NCI-H1436 treated with DMSO at 0.1 percent for 48 hours (cell line): ENCODE measurements at regions not wholly inside any gene's neighbourhood (a gene's known extent, or its start where the extent isn't known, plus 50 kb on each side); places are given as distances from the start of the nearest gene placed in this dataset.
"Not testable (repeated sequence)": the region's sequence is repeated elsewhere in the genome, so short reads cannot be mapped to it uniquely, and the experiment has no call there.

Experiments
- DNase-seq: peaks from one replicate; lab custom pipeline; 2025; lab: John Stamatoyannopoulos, UW

DNA sequence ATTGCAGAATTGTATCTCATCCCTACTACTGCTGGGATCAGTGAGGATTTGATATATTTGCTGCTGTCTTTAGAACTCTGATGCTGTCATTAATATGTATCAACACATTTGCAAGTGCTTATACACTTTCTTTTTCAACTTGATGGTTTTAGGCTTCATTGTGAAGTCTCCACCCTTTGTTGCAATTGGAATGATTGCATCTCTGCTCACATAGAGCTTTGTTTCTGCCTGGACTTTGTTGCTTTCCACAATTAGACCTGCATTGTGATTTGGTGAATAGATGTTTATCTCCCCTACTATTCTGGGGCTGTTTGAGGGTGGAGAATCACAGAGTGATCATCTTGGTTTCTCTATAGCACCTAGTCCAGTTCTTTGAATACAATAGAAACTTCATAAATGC, 666.7 kb downstream of the EPM2A start:
- DNase-seq: no peak

DNA sequence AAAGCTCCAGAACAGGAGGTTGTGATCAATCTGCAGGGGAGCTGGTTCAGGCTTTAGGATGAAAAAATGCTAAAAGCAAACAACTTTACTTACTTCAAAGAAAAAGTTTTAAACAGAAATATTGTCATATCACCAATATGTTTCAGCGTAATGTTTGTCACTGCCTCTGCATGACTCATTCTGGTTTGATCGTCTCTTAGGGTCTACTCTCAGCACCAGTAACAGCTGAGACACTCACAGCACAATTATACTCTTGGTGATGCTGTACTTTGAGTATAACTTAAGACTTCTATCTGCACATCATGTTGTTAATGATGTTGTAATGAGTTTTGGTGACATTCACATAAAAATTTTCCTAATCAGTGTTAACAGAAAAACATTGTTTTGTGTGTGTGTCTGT, 665.4 kb downstream of the EPM2A start:
- no peak for DNase-seq

DNA sequence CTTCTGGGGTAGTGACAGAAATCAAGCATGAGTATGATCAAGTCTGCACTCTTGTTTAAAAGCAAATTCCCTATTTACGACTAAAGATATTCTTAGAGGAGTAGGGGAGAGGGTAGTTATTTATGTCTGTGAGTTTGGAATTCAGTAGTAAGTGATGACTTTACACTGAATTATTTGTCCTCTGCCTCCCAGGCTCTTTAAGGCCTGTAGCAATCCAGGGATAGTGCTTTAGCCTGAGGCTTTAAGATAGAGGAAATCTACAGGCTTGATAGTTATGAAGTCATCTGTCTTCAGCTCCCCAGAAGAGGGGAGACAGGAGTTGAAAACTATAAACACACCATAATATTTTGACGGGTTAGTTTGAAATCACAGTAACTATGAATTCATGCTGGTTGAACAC, 664.5 kb downstream of the EPM2A start:
- DNase-seq: no peak

DNA sequence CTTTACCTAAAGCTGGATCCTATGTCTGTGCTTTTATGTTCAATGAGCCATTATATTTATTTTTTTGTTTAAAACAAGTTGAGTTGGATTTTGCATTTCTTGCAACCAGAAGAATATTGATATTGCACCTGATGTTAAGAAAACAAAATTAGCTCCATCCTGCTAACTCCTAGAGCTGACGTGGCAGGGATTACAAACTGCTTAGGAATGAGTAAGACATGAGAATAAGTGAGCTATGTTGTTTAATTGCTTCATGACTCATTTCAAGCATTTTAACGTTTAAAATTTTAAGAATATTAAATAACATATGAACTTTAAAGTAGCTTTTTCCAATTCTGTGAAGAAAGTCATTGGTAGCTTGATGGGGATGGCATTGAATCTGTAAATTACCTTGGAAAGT, 663.5 kb downstream of the EPM2A start:
- DNase-seq: no peak

DNA sequence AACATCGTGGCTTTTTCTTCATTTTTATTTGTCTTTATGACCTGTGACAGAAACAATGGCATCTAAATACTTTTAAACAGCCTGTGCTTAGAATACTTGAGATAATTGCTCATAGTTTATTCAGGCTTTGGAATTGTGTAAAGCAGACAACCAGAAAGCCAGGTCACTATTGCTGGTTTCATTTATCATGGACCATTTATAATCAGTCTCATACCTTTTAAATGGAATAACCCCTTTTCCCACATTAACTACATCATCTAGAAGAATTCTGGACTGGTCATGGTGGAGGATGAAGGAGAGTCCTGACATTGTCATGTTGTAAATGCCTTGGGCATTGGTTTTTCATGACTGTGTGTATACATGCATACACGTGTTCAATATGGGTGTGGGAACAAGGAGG, 661.5 kb downstream of the EPM2A start:
- no peak for DNase-seq

DNA sequence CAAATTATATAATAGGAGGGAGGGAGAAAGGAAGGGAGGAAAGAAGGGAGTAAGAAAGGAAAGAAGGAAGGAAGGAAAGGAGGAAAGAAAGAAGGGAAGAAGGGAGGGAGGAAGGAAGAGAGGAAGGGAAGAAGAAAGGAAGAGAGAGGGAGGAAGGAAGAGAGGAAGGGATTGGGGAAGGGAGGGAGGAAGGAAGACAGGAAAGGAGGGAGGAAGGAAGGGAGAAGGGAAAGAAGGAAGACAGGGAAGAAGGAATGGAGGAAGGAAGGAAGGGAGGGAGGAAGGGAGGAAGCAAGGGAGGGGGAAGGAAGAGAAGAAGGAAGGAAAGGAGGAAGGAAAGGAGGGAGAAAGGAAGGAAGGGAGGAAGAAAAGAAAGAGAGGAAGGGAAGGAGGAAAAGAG, 660.5 kb downstream of the EPM2A start:
- no peak for DNase-seq

DNA sequence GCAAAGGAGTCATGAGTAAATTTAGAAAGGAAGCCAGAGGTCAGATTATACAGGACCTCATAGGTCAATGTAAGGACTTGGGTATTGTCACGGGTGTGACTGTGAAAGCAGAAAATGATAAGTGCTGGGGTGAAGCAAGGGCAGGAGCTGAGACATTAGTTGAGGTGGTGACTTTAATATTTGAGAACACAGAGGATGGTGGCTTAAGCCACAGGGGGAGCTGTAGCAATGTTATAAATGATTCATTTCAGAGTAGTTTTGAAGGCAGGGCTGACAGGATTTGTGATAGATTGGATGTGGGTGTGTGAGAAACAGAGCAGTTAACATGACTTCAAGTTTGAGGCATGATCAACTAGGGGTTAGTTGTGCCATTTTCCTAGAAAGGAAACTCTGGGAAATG, 659.9 kb downstream of the EPM2A start:
- DNase-seq: no peak

DNA sequence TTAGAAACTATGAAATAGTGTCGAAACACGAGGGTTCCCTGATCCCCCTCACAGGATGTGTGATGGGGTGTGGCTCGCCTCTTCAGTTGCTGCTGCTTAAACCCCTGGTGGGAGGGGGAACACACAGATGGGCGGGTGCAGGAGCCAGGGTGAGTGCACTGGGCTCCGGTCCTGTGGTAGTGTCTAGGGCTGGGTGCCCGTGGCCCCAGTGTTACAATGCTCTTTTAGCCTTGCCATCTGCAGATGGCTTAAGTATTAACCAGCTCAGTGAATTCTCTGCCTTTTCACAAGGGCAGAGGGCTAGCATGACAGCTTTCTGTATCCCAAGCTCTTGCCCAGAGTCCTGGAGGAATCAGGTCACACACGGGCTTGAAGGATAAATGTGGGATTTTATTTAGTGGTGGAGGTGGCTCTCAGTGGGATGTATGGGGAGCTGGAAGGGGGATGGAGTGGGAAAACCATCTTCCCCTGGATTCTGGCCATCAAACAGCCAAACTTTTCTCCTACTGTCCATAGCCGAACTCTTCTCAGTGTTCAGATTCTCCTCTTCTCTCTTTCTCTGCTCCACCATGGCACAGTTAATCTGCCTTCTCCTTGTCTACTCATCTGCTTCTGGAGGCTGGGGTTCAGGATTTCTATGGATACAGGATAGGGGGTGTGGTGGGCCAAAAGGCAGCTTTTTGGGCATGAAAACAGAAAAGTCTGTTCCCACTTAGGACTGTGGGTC, 659.0 kb downstream of the EPM2A start:
- DNase-seq: no peak

DNA sequence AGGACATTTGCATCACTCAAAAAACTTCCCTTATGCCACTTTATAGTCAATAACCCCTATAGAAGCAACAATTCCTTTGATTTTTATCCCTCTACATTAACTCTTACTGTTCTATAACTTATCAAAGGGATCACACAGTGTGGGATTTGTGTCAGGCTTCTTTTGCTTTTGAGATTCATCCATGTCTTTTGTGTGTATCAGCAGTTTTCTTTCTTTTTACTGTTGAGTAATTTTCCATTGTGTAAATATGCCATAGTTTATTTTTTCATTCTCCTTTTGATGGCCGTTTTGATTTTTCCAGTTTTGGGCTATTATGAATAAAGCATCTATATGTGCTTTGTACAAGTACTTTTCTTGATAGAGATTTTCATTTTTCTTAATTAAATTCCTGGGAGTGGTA, 657.9 kb downstream of the EPM2A start:
- no peak for DNase-seq

DNA sequence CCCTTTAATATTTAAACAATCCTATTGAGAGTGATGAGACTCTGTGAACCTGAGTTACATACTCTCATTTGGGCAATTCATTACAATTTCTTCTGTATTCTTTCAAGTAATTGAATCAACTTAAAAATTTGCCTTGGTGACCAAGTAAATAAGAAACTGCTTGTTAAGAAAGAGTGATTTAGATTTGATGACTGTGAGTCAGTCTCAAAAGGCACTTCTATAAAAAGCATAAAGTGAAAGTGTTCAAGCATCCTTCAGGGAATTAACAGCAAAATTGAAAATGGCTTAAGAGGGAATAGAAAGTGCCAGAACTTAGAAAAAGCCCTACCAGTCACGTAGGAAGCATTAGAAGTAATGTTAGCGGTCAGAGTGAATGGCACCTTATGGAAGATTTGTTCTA, 654.7 kb downstream of the EPM2A start:
- DNase-seq: no peak

DNA sequence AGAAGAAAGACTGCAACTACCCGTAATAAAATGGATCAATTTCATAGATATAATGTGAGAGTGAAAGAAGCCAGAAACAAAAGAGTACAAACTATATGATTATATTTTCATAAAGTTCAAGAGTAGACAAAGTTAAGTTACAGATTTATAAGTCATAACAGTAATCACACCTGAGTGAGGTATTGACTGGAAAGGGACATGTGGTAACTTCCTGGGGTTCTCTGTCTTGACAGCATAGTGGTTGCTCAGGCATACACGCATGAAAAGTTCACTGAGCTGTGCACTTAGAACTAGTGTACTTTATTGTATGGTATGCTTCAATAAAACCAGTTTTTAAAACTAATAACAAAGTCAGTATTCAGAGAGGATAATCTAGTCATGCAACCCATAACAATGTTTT, 653.6 kb downstream of the EPM2A start:
- DNase-seq: no peak

DNA sequence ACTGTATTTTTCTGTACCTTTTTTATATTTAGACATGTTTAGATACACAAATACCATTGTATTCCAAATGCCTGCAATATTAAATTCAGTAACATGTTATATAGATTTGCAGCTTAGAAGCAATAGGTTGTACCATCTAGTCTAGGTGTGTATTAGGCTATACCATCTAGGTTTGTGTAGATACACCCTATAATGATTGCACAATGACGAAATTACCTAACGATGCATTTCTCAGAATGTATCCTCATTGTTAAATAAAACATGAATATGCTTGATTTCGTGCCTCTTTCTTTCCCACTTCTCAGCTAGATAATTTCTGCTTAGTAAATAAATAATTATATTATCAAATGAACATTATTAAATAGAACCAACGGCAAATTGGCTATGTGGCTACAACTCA, 653.0 kb downstream of the EPM2A start:
- no peak for DNase-seq

DNA sequence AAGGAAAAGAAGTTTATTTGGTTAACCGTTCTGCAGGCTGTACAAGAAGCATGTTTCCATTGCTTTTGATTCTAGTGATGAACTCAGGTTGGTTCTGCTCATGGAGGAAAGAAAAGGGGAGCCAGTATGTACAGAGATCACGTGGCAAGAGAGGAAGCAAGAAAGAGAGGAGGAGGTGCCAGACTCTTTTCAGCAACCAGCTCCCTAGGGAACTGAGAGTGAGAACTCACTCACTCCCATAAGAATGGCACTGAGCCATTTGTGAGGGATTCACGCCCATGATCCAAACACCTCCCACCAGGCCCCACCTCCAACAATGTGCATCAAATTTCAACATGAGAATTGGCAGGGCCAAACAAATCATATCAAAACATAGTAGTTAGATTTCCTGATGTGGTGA, 649.1 kb downstream of the EPM2A start:
- DNase-seq: peak; percentile 84

DNA sequence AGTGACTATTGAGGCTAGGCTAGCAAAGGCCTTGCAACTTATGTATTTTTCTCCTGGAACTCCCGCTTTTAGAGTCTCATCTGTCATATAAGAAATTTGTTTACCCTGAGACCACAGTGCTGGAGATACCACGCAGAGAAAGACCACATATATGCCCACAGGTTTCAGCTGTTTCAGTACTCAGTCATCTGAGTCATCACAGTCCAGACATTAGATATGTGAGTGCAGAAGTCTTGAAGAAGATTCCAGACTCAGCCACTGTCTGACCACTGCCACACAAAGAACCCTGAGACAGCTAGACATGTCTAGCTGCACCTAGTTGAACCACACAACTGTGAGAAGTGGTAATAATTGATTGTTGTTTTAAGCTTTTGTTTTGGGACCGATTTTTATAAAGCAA, 648.3 kb downstream of the EPM2A start:
- DNase-seq: no peak

DNA sequence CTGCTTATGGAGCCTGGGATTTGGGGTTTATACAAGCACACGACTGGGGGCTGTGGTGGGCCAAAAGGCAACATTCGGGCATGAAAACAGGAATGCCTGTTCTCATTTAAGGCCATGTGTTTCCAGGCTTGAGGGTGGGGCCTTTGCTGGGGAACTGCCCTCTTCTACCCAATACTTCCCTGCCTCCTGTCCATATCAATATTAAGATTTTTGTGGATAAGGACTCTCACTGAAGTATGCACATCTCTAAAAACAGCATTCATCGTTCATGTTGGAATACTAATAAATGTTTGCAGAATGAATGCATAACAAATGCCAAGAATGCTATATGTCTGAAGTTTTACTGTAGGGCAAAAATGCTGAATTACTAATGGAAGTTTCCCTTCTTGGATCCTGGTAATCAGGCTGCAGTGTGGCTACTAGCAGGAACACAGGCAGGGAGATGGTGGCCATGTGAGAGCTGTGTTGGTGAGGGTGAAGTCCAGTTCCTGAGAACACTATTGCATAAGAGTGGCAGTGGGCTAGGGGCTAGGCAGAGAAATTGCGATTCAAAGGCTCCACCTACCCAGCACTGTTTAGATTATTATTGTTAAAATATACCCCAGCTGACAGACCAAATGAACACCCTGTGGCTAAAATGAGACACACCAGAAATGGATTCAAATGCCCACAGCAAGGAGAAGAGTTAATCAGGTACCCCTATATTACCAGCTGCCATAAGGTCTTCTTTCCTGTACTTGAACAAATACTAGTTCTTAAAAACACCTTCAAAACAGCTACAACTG, 644.3 kb downstream of the EPM2A start:
- DNase-seq: no peak

DNA sequence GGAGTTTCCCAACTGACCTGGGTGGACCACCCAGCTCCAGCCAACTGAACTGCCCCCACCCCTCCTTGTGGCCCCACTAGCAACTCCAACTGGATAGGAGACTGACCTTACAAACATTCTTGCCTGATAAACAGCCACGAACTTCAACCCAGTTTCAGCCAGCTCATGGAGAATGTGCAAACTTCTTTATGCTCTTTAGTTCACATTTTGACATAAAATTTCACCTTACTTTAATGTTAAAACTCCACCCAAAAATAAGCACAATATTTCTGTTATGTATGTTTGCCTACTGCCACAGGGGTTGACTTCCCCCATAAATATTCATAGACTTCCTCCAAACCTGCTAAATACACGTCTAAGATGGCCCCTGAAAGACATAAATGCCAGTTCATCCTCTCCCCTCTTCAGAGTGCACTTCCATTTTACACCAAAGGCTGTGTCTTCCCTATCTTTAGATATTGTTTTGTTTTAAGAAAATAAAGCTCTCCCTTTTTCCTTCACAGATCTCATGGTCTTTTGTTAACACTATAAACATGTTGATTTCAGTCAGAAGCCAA, 643.7 kb downstream of the EPM2A start:
- no peak for DNase-seq

DNA sequence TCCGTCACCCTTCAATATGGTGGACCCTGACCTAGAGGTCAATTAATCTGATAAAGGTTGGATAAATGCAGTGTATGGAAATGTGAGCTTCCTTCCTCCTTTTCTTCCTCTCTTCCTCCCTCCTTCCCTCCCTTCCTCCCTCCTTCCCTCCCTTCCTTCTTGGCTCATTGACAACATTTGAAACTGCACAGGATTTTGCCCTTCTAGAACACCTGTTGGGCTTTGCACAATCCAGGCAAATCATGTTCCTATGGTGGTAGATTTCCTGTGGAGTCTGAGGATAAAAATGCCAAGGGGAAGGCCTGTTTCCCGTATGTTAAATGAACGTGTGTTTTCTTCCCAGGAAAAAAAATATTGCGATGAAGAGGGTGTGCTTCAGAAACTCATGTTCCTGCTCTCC, 642.8 kb downstream of the EPM2A start:
- DNase-seq: no peak

DNA sequence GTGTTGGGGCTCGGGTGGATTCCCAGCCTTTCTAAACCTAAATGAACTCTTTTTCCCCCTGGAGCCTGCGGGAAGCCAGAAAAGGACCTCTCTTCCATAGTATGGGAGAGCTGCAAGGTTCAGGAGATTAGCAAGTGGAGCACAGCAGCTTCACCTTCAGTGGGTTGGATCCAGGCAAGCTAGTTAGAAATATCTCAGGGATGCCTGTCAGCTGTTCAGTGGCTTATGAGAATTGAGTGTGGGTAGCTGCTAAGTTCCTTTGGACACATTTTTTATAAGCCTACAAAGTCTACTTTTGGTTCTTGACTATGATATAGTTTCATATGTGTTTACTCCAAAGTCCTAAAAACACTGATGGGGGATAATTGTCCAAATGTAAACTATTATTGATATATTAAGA, 642.1 kb downstream of the EPM2A start:
- no peak for DNase-seq

DNA sequence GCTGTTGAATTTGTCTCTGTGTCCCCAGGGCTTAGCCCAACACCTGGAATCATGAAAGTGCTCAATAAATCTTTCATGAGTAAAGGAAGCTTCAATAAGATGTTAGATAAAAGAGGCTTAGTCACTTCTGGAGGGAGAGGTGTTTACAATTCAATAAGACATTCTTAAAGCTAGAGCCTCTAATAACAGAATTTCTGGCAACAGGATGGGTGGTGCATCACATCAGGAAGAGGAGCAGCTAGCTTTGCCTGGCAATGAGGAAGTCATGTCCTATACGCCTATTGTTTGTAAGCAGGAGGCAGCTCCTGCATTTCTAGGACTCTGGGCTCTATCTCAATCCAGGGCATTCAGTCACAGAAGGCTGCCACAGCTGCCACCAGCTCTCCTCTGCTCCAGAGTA, 638.5 kb downstream of the EPM2A start:
- no peak for DNase-seq

DNA sequence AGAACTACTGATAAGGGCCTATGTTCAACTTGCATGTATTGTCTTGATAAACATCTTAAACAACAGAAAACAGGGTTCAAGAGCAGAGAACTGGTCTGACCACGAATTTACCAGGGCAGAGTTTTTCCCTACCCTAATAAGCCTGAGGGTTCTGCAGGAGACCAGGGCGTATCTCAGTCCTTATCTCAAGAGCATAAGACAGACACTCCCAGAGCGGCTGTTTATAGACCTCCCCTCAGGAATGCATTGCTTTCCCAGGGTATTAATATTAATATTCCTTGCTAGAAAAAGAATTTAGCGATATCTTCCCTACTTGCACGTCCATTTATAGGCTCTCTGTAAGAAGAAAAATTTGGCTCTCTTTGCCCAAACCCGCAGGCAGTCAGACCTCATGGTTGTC, 637.2 kb downstream of the EPM2A start:
- DNase-seq: not testable (repeated sequence)

DNA sequence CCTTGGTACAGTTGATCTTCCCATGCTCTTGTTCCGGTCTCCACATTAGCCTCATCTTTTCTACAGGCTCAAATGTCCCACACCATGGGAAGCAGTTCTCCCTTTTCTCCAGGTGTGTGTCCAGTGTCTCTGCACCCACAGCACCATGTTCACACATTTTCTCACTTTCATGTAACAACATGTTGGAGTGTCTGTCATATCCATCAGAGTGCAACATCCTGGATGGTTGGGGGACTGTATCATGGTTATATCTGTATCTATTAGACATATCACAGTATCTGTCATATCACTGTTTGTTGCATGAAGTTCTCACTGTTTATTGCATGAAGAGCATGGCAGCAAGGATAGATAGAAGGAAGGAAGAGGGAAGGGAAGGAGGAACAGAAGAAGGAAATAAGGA, 635.6 kb downstream of the EPM2A start:
- DNase-seq: no peak

DNA sequence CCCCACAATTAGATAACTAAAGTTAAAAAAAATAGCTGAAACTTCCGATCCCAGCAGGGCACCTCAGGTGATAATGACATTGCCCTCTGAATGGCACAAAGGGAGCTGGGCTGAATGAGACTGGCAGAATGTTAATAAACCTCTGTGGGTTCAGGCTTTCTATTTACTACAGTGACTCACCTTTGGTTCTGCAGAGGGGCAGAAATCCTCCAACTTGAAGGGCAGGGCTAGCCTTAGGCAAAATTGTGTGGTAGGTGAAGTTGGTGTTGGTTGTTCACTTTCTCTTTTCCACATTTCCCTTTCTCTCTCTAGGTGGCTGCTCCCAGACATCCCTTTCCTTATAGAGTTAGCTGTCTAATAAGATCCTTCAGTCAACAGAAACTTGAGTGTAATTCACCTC, 625.2 kb downstream of the EPM2A start:
- DNase-seq: no peak

DNA sequence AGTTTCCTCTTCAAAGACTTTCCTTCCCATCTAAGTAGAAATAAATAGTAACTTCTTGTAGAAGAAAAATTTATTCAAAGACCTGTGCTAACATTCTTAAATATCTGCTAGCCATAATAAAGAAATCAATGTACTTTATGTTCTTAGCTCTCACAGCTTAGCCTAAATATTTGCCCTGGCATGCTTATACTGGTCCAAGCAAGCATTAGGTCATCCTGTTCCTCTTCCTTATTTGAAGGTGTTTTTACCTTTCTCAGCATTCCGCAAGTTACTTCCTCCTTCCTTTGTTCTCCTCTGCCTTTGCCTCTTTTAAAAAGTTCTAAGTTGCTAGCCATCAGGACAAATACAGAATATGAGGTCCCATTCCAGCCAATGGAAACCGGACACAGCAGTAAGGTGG, 623.9 kb downstream of the EPM2A start:
- not testable (repeated sequence) for DNase-seq
